UCSD-AML1 (cell line): ENCODE measurements at regions not wholly inside any gene's neighbourhood (a gene's known extent, or its start where the extent isn't known, plus 50 kb on each side); places are given as distances from the start of the nearest gene placed in this dataset.
A peak's percentile ranks its signal among the peaks of the same experiment; 100 is the strongest.
"Not testable (repeated sequence)": the region's sequence is repeated elsewhere in the genome, so short reads cannot be mapped to it uniquely, and the experiment has no call there.

ENCODE experiments used
- DNase-seq: peaks from one replicate; lab custom pipeline; 2025; ENCODE audit not compliant: unreplicated experiment; lab: John Stamatoyannopoulos, UW

- no peak for DNase-seq
Observed at GRCh38 chr14:53310412-53310811, 157.3 kb upstream of the DDHD1 start.

- DNase-seq: no peak
Observed at GRCh38 chr14:53306911-53307310, 153.8 kb upstream of the DDHD1 start.

GRCh38 chr14:53306267-53306721 lies 153.2 kb upstream of the DDHD1 start:
- DNase-seq: peak; percentile 16

DNA sequence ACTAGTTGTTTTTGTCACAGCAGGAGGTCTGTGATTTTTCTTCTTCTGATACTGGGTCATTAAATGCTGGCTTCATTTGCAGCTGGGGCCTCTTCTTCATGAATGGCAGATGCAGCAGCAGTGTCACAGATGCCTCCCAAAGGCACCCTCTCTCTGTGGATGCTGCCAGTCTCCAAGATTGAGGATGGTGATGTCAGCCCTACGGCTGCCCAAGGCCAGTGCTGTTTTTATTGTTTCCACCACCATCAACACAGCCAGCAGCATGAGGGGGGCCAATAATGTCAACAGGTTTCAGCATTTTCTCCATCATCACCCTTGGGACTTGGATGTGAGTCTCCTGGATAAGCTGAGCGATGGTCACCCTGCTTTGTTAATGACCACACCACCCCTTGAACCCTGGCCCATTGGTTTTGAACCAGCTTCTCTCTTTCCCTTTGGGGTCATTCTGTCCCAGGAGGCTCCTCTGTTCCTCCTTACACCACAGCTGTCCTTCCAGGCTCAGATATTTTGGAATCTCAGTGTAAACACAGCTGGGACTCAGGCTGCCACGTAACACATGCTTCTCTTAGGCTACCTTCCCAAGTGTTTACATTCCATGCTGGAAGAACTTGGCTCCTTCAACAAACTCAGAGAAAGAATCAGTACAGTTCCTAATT lies 151.7 kb upstream of the DDHD1 start:
- DNase-seq: no peak

DNA sequence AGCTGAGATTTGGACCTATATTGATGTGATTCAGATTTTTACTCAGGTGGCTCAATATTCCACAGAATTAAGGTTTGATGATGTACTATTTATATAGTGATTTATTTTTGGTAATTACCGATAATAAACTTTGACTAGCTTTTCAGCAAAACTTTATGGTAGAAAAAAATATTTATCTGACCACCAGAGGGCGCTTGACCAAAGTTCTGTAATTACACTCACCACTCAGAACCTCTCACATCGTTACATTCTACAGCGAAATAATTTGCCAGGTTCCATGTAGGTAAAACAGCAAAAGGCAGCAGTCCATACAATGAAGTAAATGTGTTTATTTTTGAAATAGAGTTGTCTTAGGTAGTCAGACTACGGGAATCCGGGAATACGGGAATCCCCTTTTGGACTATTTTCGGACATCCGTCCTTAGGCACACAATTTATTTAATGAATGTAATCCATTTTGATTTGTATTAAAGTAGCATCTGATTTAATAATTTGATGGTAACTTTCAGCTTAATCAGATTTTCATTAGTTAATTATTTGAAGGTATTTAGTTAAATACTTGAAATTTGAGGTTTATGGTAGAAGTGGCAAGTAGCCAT lies 143.0 kb upstream of the DDHD1 start:
- DNase-seq: no peak

DNA sequence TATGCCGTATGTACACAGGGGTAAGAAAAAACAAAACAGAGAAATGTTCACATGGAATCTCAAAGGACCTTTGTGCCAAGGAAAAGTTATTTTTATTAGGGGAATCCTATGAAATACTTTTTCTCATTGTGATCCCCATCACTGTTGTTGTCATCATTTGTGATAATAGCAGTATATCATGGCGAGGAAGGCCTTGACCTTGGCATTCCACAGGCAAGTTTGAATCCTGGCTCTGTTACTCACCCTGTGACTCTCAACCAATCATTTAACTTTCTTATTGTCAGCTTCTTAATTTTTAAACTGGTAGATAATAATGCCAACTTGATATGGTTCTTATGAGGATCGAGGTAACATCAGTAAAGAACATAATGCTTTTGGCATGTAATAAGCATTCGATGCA lies 142.2 kb upstream of the DDHD1 start:
- no peak for DNase-seq

- DNase-seq: no peak
Observed at GRCh38 chr14:53286301-53286700, 133.2 kb upstream of the DDHD1 start.

GRCh38 chr14:53285821-53286220 lies 132.7 kb upstream of the DDHD1 start:
- no peak for DNase-seq

DNA sequence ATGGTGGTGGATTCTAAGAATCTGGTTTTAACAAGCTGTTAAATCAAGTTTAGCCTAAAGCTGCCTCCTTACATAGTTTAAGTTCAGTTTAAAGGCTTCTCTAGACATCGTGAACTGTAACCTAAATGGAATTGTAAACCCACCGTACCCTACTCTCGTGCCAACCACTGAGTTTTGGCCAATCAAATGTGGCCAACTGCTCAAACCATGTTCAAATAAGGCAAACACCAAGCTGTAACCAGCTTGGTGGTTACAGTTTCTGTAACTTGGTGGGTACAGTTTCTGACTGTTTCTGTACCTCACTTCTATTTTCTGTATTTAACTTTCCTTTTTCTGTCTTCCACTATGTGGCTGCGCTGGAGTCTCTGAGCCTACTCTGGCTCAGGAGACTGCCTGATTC lies 131.9 kb upstream of the DDHD1 start:
- no peak for DNase-seq

- no peak for DNase-seq
Observed at GRCh38 chr14:53278602-53279506, 125.7 kb upstream of the DDHD1 start.

- DNase-seq: no peak
Observed at GRCh38 chr14:53273671-53274072, 120.5 kb upstream of the DDHD1 start.

DNA sequence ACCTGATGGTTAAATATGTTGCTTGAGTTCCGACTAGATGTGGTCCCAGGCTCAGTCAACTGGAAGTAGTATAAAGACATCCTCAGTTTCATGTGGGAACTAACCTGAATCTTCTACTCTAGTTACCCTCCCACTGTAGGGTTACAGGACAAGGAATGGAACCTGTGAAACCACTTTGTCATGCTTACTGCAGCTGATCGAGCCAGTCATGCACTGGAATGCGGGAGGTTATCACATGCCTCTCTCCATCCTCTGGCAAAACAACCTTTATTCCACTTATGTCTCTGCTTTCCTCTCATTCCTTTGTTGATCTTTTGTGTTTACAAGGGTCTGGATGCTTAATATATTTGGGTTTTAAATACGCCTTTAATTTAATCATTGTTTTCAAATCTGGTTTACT lies 111.9 kb upstream of the DDHD1 start:
- no peak for DNase-seq

DNA sequence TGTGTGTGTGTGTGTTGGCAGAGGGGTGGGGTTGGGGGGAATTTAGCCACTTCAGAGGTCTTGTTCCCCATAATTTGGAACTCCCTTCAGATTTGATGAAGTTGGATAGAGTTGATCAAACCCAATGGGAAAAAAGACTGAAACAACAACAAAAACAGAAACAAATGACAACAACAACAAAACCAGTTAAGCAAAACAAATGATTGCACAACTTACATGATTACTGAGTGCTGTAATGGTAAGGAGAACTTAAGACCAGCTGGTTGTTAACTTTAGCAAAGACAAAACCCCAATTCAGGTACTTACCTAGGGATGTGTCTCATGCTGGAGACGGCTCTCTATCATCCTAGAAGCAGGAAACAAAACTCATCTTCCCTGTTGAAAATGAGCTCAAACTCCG lies 107.8 kb upstream of the DDHD1 start:
- DNase-seq: no peak

- no peak for DNase-seq
Observed at GRCh38 chr14:53260286-53260685, 107.2 kb upstream of the DDHD1 start.

- no peak for DNase-seq
Observed at GRCh38 chr14:53252141-53252540, 99.0 kb upstream of the DDHD1 start.

- DNase-seq: no peak
Observed at GRCh38 chr14:53249059-53249458, 95.9 kb upstream of the DDHD1 start.

- no peak for DNase-seq
Observed at GRCh38 chr14:53247596-53248370, 94.7 kb upstream of the DDHD1 start.

DNA sequence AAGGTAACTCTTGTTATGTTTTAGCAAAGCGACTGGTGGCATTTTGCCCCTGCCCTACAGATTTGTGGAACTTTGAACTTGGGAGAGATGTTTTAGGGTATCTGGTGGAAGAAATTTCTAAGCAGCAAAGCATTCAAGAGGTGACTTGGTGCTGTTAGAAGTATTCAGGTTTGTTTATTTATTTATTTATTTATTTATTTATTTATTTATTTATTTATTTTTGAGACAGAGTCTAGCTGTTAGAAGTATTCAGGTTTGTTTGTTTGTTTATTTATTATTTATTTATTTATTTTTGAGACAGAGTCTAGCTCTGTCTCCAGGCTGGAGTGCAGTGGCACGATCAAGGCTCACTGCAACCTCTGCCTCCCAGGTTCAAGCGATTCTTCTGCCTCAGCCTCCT lies 89.8 kb upstream of the DDHD1 start:
- DNase-seq: not testable (repeated sequence)

DNA sequence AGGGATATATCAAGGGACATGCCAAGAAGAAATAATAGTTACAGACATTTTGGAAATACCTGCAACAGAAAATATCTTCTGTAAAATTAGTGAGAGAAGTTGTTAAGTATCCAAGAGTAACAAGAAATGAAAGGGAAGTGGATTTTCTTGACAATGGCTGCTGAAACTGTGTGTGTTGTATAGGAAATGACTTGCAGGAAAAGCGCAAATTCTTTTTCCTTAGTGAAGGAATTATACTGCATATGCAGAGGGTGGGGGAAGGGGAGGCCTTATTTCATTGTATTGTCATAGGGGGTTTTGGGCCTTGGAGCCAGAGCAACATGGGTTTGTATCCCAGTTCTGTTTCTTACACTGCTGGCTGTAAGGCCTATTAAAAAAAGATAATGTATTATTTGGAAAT lies 84.4 kb upstream of the DDHD1 start:
- DNase-seq: no peak

DNA sequence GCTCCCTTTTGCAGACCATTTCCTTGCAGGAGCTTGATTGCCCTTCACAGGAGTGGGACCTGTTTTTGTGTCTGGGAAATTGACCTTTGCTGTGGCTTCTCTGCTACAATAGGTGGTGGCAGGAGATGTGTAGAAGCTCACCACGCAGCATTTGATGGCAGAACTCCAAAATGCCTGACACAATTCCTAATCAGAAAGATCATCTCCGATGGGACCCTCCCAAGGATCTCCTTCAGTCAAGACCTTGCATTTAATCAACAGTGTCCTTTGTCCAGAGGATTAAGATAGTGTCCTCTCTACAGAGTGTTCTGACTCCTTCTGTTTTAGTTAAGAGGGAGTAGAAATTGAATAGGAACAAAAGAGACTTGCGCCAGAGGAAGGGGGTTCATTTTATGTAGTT lies 83.6 kb upstream of the DDHD1 start:
- no peak for DNase-seq

- no peak for DNase-seq
Observed at GRCh38 chr14:53231171-53231570, 78.0 kb upstream of the DDHD1 start.
